A673 (cell line): ENCODE measurements at regions not wholly inside any gene's neighbourhood (a gene's known extent, or its start where the extent isn't known, plus 50 kb on each side); places are given as distances from the start of the nearest gene placed in this dataset.

Source experiments
- EZH2 ChIP-seq: fragments of 200-600 bp; sonication (generic); IDR thresholded peaks from 2 replicates; pipeline ENCODE4 v1.6.1; 2017; ENCODE audit warnings: borderline replicate concordance, low read depth, mild to moderate bottlenecking, mixed read lengths, antibody characterized with exemption, low read length; ENCODE audit not compliant: poor library complexity, severe bottlenecking
- TF ChIP-seq, protein P1 (sequence below): fragments of 300-800, 200-600 bp; sonication (generic); conservative IDR thresholded peaks from 2 replicates; pipeline ENCODE4 v1.5.1; 2017; ENCODE audit warnings: low read depth, mild to moderate bottlenecking, antibody characterized with exemption, low read length, moderate library complexity, mixed read lengths

DNA sequence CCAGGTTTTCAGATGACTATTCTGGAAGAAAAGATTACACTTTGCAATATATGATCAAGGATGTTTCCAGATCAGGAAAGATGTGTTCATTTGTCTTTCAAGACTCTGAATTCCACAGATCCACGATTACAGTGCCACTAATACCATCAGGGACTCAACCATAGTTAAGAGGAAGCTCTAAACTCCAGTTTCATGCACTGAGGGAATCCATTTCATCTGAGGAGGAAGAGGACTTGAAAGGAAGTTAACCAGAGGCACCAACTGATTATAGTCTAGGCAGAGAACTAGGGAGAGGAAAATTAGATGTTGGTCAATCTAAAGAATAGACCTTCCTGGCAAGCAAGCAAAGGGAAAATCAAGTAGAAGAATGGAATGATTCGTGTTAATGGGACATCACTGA lies 218.3 kb upstream of the PRDM1 start:
- no peak for TF ChIP-seq EZH2
- TF ChIP-seq, protein P1, sequence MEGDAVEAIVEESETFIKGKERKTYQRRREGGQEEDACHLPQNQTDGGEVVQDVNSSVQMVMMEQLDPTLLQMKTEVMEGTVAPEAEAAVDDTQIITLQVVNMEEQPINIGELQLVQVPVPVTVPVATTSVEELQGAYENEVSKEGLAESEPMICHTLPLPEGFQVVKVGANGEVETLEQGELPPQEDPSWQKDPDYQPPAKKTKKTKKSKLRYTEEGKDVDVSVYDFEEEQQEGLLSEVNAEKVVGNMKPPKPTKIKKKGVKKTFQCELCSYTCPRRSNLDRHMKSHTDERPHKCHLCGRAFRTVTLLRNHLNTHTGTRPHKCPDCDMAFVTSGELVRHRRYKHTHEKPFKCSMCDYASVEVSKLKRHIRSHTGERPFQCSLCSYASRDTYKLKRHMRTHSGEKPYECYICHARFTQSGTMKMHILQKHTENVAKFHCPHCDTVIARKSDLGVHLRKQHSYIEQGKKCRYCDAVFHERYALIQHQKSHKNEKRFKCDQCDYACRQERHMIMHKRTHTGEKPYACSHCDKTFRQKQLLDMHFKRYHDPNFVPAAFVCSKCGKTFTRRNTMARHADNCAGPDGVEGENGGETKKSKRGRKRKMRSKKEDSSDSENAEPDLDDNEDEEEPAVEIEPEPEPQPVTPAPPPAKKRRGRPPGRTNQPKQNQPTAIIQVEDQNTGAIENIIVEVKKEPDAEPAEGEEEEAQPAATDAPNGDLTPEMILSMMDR: no peak
